Neural cell (in vitro differentiated cells): ENCODE measurements at regions not wholly inside any gene's neighbourhood (a gene's known extent, or its start where the extent isn't known, plus 50 kb on each side); places are given as distances from the start of the nearest gene placed in this dataset.

Source experiments
- H2AFZ ChIP-seq: fragments of 200-600, 300-800 bp; sonication (generic), shearing (Covaris generic); 2 replicates; pipeline ENCODE4 v1.6.0; 2014; ENCODE audit warnings: low read depth, mild to moderate bottlenecking, antibody characterized with exemption, low read length, moderate library complexity
- H3F3A ChIP-seq: fragments of 200-600 bp; shearing (Covaris generic); 2 replicates; pipeline ENCODE4 v1.6.1; 2016; ENCODE audit warnings: mild to moderate bottlenecking, moderate library complexity, mixed read lengths, antibody characterized with exemption, low read length; ENCODE audit not compliant: insufficient read depth, poor library complexity, severe bottlenecking
- H3K27ac ChIP-seq: fragments of 200-600, 300-800 bp; sonication (generic), shearing (Covaris generic); 2 replicates; pipeline ENCODE4 v1.5.1; 2014; ENCODE audit warnings: mild to moderate bottlenecking, low read length, moderate library complexity
- H3K27me3 ChIP-seq: fragments of 300-800, 200-600 bp; sonication (generic), shearing (Covaris generic); 2 replicates; pipeline ENCODE4 v1.6.0; 2014; ENCODE audit warnings: mild to moderate bottlenecking, low read depth, low read length, moderate library complexity; ENCODE audit not compliant: insufficient read depth
- H3K36me3 ChIP-seq: fragments of 300-800, 200-600 bp; sonication (generic), shearing (Covaris generic); 2 replicates; pipeline ENCODE4 v1.5.1; 2014; ENCODE audit warnings: mild to moderate bottlenecking, antibody characterized with exemption, low read length, moderate library complexity; ENCODE audit not compliant: insufficient read depth
- H3K4me2 ChIP-seq: fragments of 300-800, 200-600 bp; sonication (generic), shearing (Covaris generic); 2 replicates; pipeline ENCODE4 v1.6.0; 2014; ENCODE audit warnings: mild to moderate bottlenecking, low read length
- H3K4me3 ChIP-seq: fragments of 300-800, 200-600 bp; sonication (generic), shearing (Covaris generic); 2 replicates; pipeline ENCODE4 v1.5.1; 2014; ENCODE audit warnings: mild to moderate bottlenecking, low read length, moderate library complexity
- H3K79me2 ChIP-seq: fragments of 200-600 bp; shearing (Covaris generic); replicated peaks from 2 replicates; pipeline ENCODE4 v1.6.0; 2014; ENCODE audit warnings: mild to moderate bottlenecking, low read length, moderate library complexity; ENCODE audit not compliant: insufficient read depth
- H3K9ac ChIP-seq: fragments of 300-800, 200-600 bp; sonication (generic), shearing (Covaris generic); 2 replicates; pipeline ENCODE4 v1.6.1; 2016; ENCODE audit warnings: mild to moderate bottlenecking, low read length, mixed read lengths
- H3K9me2 ChIP-seq: fragments of 200-600 bp; shearing (Covaris generic); 2 replicates; pipeline ENCODE4 v1.6.1; 2016; ENCODE audit warnings: mild to moderate bottlenecking, low read length, mixed read lengths; ENCODE audit not compliant: insufficient read depth
- H3K9me3 ChIP-seq: fragments of 200-600, 300-800 bp; sonication (generic), shearing (Covaris generic); 2 replicates; pipeline ENCODE4 v1.6.1; 2016; ENCODE audit warnings: mild to moderate bottlenecking, mixed run types, low read length, moderate library complexity, mixed read lengths
- H4K20me1 ChIP-seq: fragments of 200-600 bp; shearing (Covaris generic); 2 replicates; pipeline ENCODE4 v1.6.1; 2016; ENCODE audit warnings: mild to moderate bottlenecking, mixed run types; ENCODE audit not compliant: insufficient read depth
- EP300 ChIP-seq: fragments of 450-650 bp; conservative IDR thresholded peaks from 2 replicates; pipeline ENCODE4 v1.6.1; 2014; ENCODE audit warnings: antibody characterized with exemption, mild to moderate bottlenecking, moderate library complexity; ENCODE audit not compliant: poor library complexity, severe bottlenecking
- MXI1 ChIP-seq: fragments of 450-650 bp; conservative IDR thresholded peaks from 2 replicates; pipeline ENCODE4 v1.6.1; 2014; ENCODE audit warnings: antibody characterized with exemption, mild to moderate bottlenecking; ENCODE audit not compliant: poor library complexity, severe bottlenecking
- POLR2AphosphoS5 ChIP-seq: IDR thresholded peaks from 2 replicates; pipeline ENCODE4 v1.6.1; 2012
- RAD21 ChIP-seq: fragments of 450-650 bp; conservative IDR thresholded peaks from 2 replicates; pipeline ENCODE4 v1.6.1; 2014; ENCODE audit warnings: antibody characterized with exemption, mild to moderate bottlenecking, moderate library complexity
- SMC3 ChIP-seq: fragments of 450-650 bp; conservative IDR thresholded peaks from 2 replicates; pipeline ENCODE4 v1.6.1; 2014; ENCODE audit warnings: antibody characterized with exemption, mild to moderate bottlenecking, moderate library complexity; ENCODE audit not compliant: poor library complexity
- TAF1 ChIP-seq: IDR thresholded peaks from 2 replicates; pipeline ENCODE4 v1.6.1; 2012; ENCODE audit warnings: low read depth
- TF ChIP-seq, protein P1 (sequence below): fragments of 450-650 bp; IDR thresholded peaks from 2 replicates; pipeline ENCODE4 v1.5.1; 2014; ENCODE audit warnings: antibody characterized with exemption, mild to moderate bottlenecking, moderate library complexity; ENCODE audit not compliant: poor library complexity, severe bottlenecking

DNA sequence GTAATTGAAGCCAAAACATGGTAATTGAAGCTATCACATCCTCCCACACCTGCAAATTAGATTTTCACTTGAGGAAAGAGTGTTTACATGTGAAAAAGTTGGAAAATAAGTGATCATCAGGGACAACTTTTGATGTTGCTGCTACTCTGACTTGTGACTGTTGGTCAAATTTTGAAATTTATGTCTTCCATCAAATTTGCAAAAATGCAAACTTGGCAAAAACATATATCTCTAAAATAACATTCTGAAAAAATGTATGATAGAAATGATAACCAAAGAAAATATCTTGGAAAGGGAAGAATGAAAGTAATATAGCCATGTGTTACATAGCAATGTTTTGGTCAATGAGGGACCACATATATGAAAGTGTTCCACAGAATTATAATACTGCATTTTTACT is 703.9 kb upstream of the SEMA6D start:
- no peak overlapping the region for H3K4me3 ChIP-seq
- no peaks in the 10 kb centered on the region for H3K9me3 ChIP-seq
- TF ChIP-seq EP300 (no peak), MXI1 (no peak), TAF1 (no peak)
- H3K79me2 ChIP-seq, result no peaks in the 10 kb centered on the region
- H3K4me2 ChIP-seq, result no peak overlapping the region
- no peaks in the 10 kb centered on the region for H3K27me3 ChIP-seq
- H3K9me2 ChIP-seq, result no peaks in the 10 kb centered on the region
- H3K36me3 ChIP-seq, result no peaks in the 10 kb centered on the region
- no peaks in the 10 kb centered on the region for H4K20me1 ChIP-seq
- no peak overlapping the region for H3K27ac ChIP-seq
- H2AFZ ChIP-seq, result no peak overlapping the region
- no peak overlapping the region for H3K9ac ChIP-seq
- H3F3A ChIP-seq, result no peaks in the 10 kb centered on the region

DNA sequence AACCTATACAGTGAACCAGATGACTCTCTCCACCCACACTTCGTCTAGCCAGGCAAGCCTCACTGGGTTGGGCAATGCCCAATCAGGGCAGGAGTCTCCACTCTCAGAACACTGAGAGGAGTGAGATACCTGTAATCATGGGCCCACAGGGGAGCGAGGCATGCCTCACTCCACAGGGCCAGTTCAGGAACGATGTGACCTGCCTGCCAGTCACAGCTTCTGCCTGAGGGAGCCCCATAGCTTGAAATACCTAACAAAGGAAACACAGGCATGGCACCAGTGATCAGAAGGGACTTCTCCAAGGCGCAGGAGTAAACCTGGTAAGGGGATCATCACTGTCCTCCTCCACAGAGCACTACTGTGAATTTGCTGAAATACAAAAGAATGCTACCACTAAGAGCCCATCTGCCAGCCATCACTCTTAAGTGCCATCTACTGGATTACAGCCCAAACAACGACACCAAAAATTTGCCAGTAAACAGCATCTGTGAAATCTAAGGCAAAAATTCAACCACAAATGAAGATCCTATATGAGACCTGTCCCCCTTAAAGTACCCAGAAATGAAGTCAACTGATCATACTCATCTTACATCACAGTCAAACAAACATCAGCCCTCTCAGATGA is 689.9 kb upstream of the SEMA6D start:
- Histone ChIP-seq H3K4me3 (no peak overlapping the region), H3K36me3 (no peaks in the 10 kb centered on the region), H3F3A (no peaks in the 10 kb centered on the region), H3K79me2 (no peaks in the 10 kb centered on the region), H3K4me2 (no peak overlapping the region), H3K9ac (no peak overlapping the region), H3K27ac (no peak overlapping the region), H3K27me3 (no peaks in the 10 kb centered on the region), H3K9me2 (no peaks in the 10 kb centered on the region), H4K20me1 (no peaks in the 10 kb centered on the region), H3K9me3 (no peaks in the 10 kb centered on the region), H2AFZ (no peak overlapping the region)
- TF ChIP-seq SMC3 (peak; percentile 47), RAD21 (peak; percentile 51), MXI1 (no peak), EP300 (no peak)
- TF ChIP-seq, protein P1, sequence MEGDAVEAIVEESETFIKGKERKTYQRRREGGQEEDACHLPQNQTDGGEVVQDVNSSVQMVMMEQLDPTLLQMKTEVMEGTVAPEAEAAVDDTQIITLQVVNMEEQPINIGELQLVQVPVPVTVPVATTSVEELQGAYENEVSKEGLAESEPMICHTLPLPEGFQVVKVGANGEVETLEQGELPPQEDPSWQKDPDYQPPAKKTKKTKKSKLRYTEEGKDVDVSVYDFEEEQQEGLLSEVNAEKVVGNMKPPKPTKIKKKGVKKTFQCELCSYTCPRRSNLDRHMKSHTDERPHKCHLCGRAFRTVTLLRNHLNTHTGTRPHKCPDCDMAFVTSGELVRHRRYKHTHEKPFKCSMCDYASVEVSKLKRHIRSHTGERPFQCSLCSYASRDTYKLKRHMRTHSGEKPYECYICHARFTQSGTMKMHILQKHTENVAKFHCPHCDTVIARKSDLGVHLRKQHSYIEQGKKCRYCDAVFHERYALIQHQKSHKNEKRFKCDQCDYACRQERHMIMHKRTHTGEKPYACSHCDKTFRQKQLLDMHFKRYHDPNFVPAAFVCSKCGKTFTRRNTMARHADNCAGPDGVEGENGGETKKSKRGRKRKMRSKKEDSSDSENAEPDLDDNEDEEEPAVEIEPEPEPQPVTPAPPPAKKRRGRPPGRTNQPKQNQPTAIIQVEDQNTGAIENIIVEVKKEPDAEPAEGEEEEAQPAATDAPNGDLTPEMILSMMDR, result peak; percentile 49

DNA sequence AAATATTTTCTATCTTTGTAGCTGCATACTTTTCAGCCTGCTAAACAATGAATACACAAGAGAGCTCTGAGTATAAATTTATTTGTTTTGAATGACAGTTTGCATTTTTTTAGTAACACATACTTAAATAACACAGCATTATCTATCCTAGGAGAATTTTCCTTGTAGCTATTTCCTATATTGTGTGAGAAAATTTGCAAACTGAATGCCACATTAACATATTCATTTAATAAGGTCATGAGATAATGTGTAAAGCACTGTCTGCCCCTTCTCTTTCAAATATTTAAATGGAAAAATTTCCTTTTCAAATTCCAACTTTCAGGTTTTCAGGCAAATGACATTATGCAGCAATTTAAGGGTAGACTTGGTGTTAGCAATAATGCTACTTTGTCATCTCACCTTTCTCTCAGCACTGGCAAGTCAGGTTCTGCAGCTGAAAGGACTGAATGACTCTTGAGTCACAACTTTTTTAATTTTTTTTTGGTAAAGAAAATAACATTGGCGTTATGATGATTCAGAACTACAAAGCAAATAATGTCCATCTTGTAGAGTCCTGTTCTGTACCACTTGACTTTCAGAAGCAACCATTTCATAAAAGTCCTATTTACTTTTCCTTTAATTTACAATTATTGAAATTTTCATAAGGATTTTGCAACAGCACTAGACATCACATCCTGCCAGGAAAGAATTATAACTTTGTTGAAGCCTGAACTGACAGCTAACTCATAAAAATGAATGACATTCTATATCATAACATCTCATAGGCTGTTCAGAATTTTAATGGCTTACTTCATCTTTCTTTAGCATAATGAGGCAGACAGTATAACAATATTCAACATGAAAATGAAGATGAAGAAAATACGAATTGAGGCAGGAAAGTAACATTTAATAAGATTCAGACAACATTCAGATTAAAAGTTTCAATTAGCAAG is 681.6 kb upstream of the SEMA6D start:
- Histone ChIP-seq H4K20me1 (no peaks in the 10 kb centered on the region), H3K9ac (no peak overlapping the region), H2AFZ (no peak overlapping the region), H3K27ac (no peak overlapping the region), H3K9me3 (no peaks in the 10 kb centered on the region), H3K4me2 (no peak overlapping the region), H3K79me2 (no peaks in the 10 kb centered on the region), H3K4me3 (no peak overlapping the region), H3F3A (no peaks in the 10 kb centered on the region), H3K9me2 (no peaks in the 10 kb centered on the region), H3K36me3 (no peaks in the 10 kb centered on the region), H3K27me3 (no peaks in the 10 kb centered on the region)
- TF ChIP-seq POLR2AphosphoS5, result peak; percentile 47
- peak; percentile 90 for TF ChIP-seq EP300
- TF ChIP-seq RAD21, result no peak
- TF ChIP-seq MXI1, result no peak
